Fibroblast of lung (primary cell): ENCODE measurements at regions not wholly inside any gene's neighbourhood (a gene's known extent, or its start where the extent isn't known, plus 50 kb on each side); places are given as distances from the start of the nearest gene placed in this dataset.

Source experiments
- EZH2 ChIP-seq: IDR thresholded peaks from 2 replicates; pipeline ENCODE4 v1.5.1; 2012; ENCODE audit warnings: low read length, control low read depth, mild to moderate bottlenecking; ENCODE audit errors: missing control alignments
- TF ChIP-seq, protein P1 (sequence below), 2 donors: IDR thresholded peaks in 1 of 2; conservative IDR thresholded peaks in 1 of 2; 1 replicate in 1 of 2; 2 replicates in 1 of 2; pipeline ENCODE4 v1.5.1; 2011 to 2012; ENCODE audit warnings: low read length in 2 of 2, control low read depth in 1 of 2, inconsistent platforms in 1 of 2, low read depth in 1 of 2, mild to moderate bottlenecking in 1 of 2

DNA sequence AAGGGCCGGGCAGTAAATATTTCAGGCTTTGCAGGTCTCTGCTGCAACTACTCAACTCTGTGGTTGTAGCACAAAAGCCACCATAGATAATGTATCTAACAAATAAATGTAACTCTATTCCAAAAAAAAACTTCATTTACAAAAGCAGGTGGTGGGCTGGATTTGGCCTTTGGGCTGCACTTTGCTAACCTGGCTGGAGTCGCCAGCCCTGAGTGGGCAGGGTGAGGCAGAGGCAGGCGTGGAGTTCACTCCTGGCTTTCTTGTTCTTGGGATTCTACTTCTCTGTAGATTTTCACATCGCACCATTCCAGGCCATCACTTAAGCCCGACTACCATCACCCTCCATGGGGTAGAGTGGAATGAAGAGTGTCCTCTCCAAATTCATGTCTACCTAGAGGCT lies 367.6 kb upstream of the MGMT start:
- TF ChIP-seq, protein P1, sequence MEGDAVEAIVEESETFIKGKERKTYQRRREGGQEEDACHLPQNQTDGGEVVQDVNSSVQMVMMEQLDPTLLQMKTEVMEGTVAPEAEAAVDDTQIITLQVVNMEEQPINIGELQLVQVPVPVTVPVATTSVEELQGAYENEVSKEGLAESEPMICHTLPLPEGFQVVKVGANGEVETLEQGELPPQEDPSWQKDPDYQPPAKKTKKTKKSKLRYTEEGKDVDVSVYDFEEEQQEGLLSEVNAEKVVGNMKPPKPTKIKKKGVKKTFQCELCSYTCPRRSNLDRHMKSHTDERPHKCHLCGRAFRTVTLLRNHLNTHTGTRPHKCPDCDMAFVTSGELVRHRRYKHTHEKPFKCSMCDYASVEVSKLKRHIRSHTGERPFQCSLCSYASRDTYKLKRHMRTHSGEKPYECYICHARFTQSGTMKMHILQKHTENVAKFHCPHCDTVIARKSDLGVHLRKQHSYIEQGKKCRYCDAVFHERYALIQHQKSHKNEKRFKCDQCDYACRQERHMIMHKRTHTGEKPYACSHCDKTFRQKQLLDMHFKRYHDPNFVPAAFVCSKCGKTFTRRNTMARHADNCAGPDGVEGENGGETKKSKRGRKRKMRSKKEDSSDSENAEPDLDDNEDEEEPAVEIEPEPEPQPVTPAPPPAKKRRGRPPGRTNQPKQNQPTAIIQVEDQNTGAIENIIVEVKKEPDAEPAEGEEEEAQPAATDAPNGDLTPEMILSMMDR (conservative IDR thresholded peaks at IDR 0.05 in 1 of 2, IDR thresholded peaks at IDR 0.05 in 1 of 2; ENCODE audit: low read depth in 1 of 2, low read length in 2 of 2): no peak
- TF ChIP-seq EZH2: no peak
